IMR-90 (cell line): ENCODE measurements at regions not wholly inside any gene's neighbourhood (a gene's known extent, or its start where the extent isn't known, plus 50 kb on each side); places are given as distances from the start of the nearest gene placed in this dataset.
"Not testable (repeated sequence)": the region's sequence is repeated elsewhere in the genome, so short reads cannot be mapped to it uniquely, and the experiment has no call there.

ENCODE experiments used
- ATAC-seq: fragments of 200-7000 bp; cut with Tn5 transposase; 2 replicates; pipeline ENCODE4 v1.9.1; 2020; ENCODE audit warnings: low read depth, mild to moderate bottlenecking, moderate library complexity
- BruUV-seq: library from RNA; stranded (reverse); fragments of 400-500 nt; replicated peaks from 2 replicates; lab custom pipeline; 2021; lab: Mats Ljungman, UMichigan
- CTCF ChIA-PET: fragments of 300-600 bp; formaldehyde crosslinking; extraction: SDS; loops from one replicate; lab custom pipeline; 2021; ENCODE audit warnings: antibody characterized with exemption; lab: Yijun Ruan, JAX
- POLR2A ChIA-PET: fragments of 300-600 bp; sonication (Branson Sonifier 250); formaldehyde crosslinking; loops from one replicate; lab custom pipeline; 2022; ENCODE audit warnings: antibody characterized with exemption; ENCODE audit not compliant: unreplicated experiment; lab: Charles Lee
- DNase-seq: peaks from one replicate; pipeline ENCODE4 v3.0.0; 2013
- H2AFZ ChIP-seq: replicated peaks from 2 replicates; pipeline ENCODE3; 2013; ENCODE audit warnings: low read length, mild to moderate bottlenecking; ENCODE audit not compliant: poor library complexity
- H2AK5ac ChIP-seq: 2 replicates; pipeline ENCODE4 v1.6.1; 2013; ENCODE audit warnings: low read depth, low read length, inconsistent platforms
- H2AK9ac ChIP-seq: replicated peaks from 2 replicates; pipeline ENCODE3; 2013; ENCODE audit warnings: mild to moderate bottlenecking, low read depth, low read length, moderate library complexity; ENCODE audit not compliant: poor library complexity
- H2BK120ac ChIP-seq: 2 replicates; pipeline ENCODE4 v1.6.1; 2013; ENCODE audit warnings: low read depth, low read length, inconsistent platforms
- H2BK15ac ChIP-seq: 3 replicates; pipeline ENCODE4 v1.6.1; 2013; ENCODE audit warnings: low read depth, low read length, inconsistent platforms
- H2BK20ac ChIP-seq: 2 replicates; pipeline ENCODE4 v1.6.1; 2013; ENCODE audit warnings: low read depth, mild to moderate bottlenecking, inconsistent platforms, low read length, moderate library complexity
- H2BK5ac ChIP-seq: 2 replicates; pipeline ENCODE4 v1.6.1; 2013; ENCODE audit warnings: mild to moderate bottlenecking, low read depth, low read length, inconsistent platforms; ENCODE audit not compliant: poor library complexity, severe bottlenecking
- H3K14ac ChIP-seq: replicated peaks from 2 replicates; pipeline ENCODE4 v1.6.1; 2013; ENCODE audit warnings: low read depth, low read length, inconsistent platforms
- H3K18ac ChIP-seq: 2 replicates; pipeline ENCODE4 v1.6.1; 2013; ENCODE audit warnings: low read depth, low read length, control low read depth
- H3K23ac ChIP-seq: 2 replicates; pipeline ENCODE4 v1.6.1; 2013; ENCODE audit warnings: low read depth, low read length, inconsistent platforms
- H3K27ac ChIP-seq: 2 replicates; pipeline ENCODE4 v1.5.1; 2013; ENCODE audit warnings: mild to moderate bottlenecking, control low read depth, low read length; ENCODE audit not compliant: insufficient read depth
- H3K27me3 ChIP-seq: 2 replicates; pipeline ENCODE4 v1.6.1; 2013; ENCODE audit warnings: low read length; ENCODE audit not compliant: control insufficient read depth, insufficient read depth
- H3K36me3 ChIP-seq: 2 replicates; pipeline ENCODE4 v1.6.1; 2013; ENCODE audit warnings: low read length, mixed read lengths; ENCODE audit not compliant: control insufficient read depth, insufficient read depth
- H3K4ac ChIP-seq: 2 replicates; pipeline ENCODE4 v1.6.1; 2013; ENCODE audit warnings: low read depth, low read length, inconsistent platforms
- H3K4me1 ChIP-seq: 2 replicates; pipeline ENCODE4 v1.6.1; 2013; ENCODE audit warnings: low read length, mixed read lengths; ENCODE audit not compliant: control insufficient read depth, insufficient read depth
- H3K4me2 ChIP-seq: 2 replicates; pipeline ENCODE4 v1.6.1; 2013; ENCODE audit warnings: low read depth, mild to moderate bottlenecking, control low read depth, low read length, moderate library complexity
- H3K4me3 ChIP-seq: 2 replicates; pipeline ENCODE4 v1.5.1; 2013; ENCODE audit warnings: low read depth, mild to moderate bottlenecking, control low read depth, low read length, moderate library complexity; ENCODE audit not compliant: insufficient read depth
- H3K56ac ChIP-seq: 2 replicates; pipeline ENCODE4 v1.6.1; 2013; ENCODE audit warnings: low read length, inconsistent platforms; ENCODE audit not compliant: insufficient read depth; ENCODE audit errors: extremely low read depth
- H3K79me1 ChIP-seq, 2 experiments: 2 replicates each; pipeline ENCODE4 v1.6.1; 2013; ENCODE audit warnings: low read length in 2 of 2, inconsistent platforms in 1 of 2, low read depth in 1 of 2
- H3K9ac ChIP-seq: 2 replicates; pipeline ENCODE4 v1.6.1; 2013; ENCODE audit warnings: low read depth, low read length, control low read depth
- H3K9me1 ChIP-seq: 2 replicates; pipeline ENCODE4 v1.6.1; 2013; ENCODE audit warnings: low read length, inconsistent platforms; ENCODE audit not compliant: insufficient read depth
- H3K9me3 ChIP-seq: 2 replicates; pipeline ENCODE4 v1.6.1; 2013; ENCODE audit warnings: low read length; ENCODE audit not compliant: control insufficient read depth, insufficient read depth
- H4K20me1 ChIP-seq: 2 replicates; pipeline ENCODE4 v1.6.1; 2013; ENCODE audit warnings: low read length, inconsistent platforms; ENCODE audit not compliant: insufficient read depth
- H4K5ac ChIP-seq: 2 replicates; pipeline ENCODE4 v1.6.1; 2013; ENCODE audit warnings: mild to moderate bottlenecking, low read depth, low read length, control low read depth
- H4K8ac ChIP-seq, 2 experiments: 2 replicates each; pipeline ENCODE4 v1.6.1; 2013; ENCODE audit warnings: low read depth in 2 of 2, low read length in 2 of 2, control low read depth in 1 of 2, inconsistent platforms in 1 of 2
- H4K91ac ChIP-seq: 2 replicates; pipeline ENCODE4 v1.6.1; 2013; ENCODE audit warnings: low read depth, low read length, inconsistent platforms; ENCODE audit not compliant: insufficient read depth
- WGBS, 2 experiments: methylation state at CpG; one replicate each; pipeline versions ENCODE4 v1.1.5 to v1.1.7; 2013; ENCODE audit warnings: missing lambda C conversion rate in 2 of 2; ENCODE audit not compliant: insufficient read length in 1 of 2; ENCODE audit errors: extremely low coverage in 2 of 2; 5-methylcytosine and 5-hydroxymethylcytosine counted together
- dilution Hi-C: fragments of 300-500 bp; cut with HindIII; formaldehyde crosslinking; loops from one replicate; pipeline ENCODE4 v1.14.3; 2018; ENCODE audit warnings: low sequenced_read_pairs; ENCODE audit not compliant: unreplicated experiment
- in situ Hi-C: fragments of 300-500 bp; cut with MboI; formaldehyde crosslinking; loops from 3 replicates; pipeline ENCODE4 v1.14.3; 2019; ENCODE audit warnings: low sequenced_read_pairs, inconsistent platforms, mixed read lengths
- intact Hi-C: fragments of 100-400 bp; cut with micrococcal nuclease; formaldehyde crosslinking; loops from 2 replicates; pipeline ENCODE4 v1.10.0; 2022

- POLR2A ChIA-PET, ATAC-seq, intact Hi-C loops, H2BK5ac ChIP-seq, H3K18ac ChIP-seq, H3K4me2 ChIP-seq, H3K4me3 ChIP-seq, H4K5ac ChIP-seq, H2BK20ac ChIP-seq, H4K91ac ChIP-seq, H3K9me1 ChIP-seq, H3K14ac ChIP-seq, H3K4me1 ChIP-seq, H2BK15ac ChIP-seq, H3K23ac ChIP-seq, H3K27ac ChIP-seq, dilution Hi-C loops, H3K56ac ChIP-seq, H2AK5ac ChIP-seq, CTCF ChIA-PET, H3K79me1 ChIP-seq, H3K4ac ChIP-seq, DNase-seq, H3K36me3 ChIP-seq, H2AFZ ChIP-seq, H4K20me1 ChIP-seq, H2AK9ac ChIP-seq, H3K27me3 ChIP-seq, BruUV-seq, H3K9me3 ChIP-seq, H4K8ac ChIP-seq, H3K9ac ChIP-seq, in situ Hi-C loops, H2BK120ac ChIP-seq: not testable (repeated sequence)
- WGBS, 2 experiments, result no CpG with 5 or more reads among the region's 3 CpGs
Measured at GRCh38 chr5:68065321-68065720, 150.2 kb upstream of the PIK3R1 start.
